ENCODE measurements at regions not wholly inside any gene's neighbourhood (a gene's known extent, or its start where the extent isn't known, plus 50 kb on each side); places are given as distances from the start of the nearest gene placed in this dataset.

GRCh38 chr2:15832030-15832709 lies 108.2 kb upstream of the MYCN start:
- TF ChIP-seq CTCF (IDR thresholded peaks at IDR 0.05) (no peak), POLR2A (IDR thresholded peaks at IDR 0.05) (no peak)

All from body of pancreas (tissue), 4 donors.